Mesodermal cell (in vitro differentiated cells): ENCODE measurements at regions not wholly inside any gene's neighbourhood (a gene's known extent, or its start where the extent isn't known, plus 50 kb on each side); places are given as distances from the start of the nearest gene placed in this dataset.

ENCODE experiments used
- H3K27ac ChIP-seq: 2 replicates; pipeline ENCODE4 v1.7.0; 2013; ENCODE audit warnings: mild to moderate bottlenecking, low read depth, low read length, moderate library complexity; ENCODE audit not compliant: severe bottlenecking
- H3K36me3 ChIP-seq: 2 replicates; pipeline ENCODE4 v1.7.1; 2013; ENCODE audit warnings: mild to moderate bottlenecking, low read length, moderate library complexity; ENCODE audit not compliant: control insufficient read depth, insufficient read depth
- H3K4me1 ChIP-seq: one replicate; pipeline ENCODE4 v1.7.1; 2013; ENCODE audit warnings: mild to moderate bottlenecking, low read length; ENCODE audit not compliant: insufficient read depth, control insufficient read depth, poor library complexity, severe bottlenecking
- H3K4me3 ChIP-seq: 2 replicates; pipeline ENCODE4 v1.7.0; 2013; ENCODE audit warnings: low read length, control low read depth, mild to moderate bottlenecking; ENCODE audit not compliant: insufficient read depth, poor library complexity, severe bottlenecking; ENCODE audit errors: extremely low read depth
- H3K9me3 ChIP-seq: 2 replicates; pipeline ENCODE4 v1.7.1; 2013; ENCODE audit warnings: mild to moderate bottlenecking, low read length, moderate library complexity; ENCODE audit not compliant: control insufficient read depth
- WGBS, 2 experiments: methylation state at CpG; one replicate each; pipeline ENCODE4 v1.1.5; 2013; ENCODE audit warnings: missing lambda C conversion rate in 2 of 2; ENCODE audit not compliant: insufficient coverage in 2 of 2; 5-methylcytosine and 5-hydroxymethylcytosine counted together

GRCh38 chr2:16478434-16479210 is 187.0 kb downstream of the CYRIA start:
- H3K4me3 ChIP-seq = no peak overlapping the region
- H3K4me1 ChIP-seq = no peaks in the 10 kb centered on the region
- H3K27ac ChIP-seq = no peak overlapping the region
- no peaks in the 10 kb centered on the region for H3K9me3 ChIP-seq
- no peaks in the 10 kb centered on the region for H3K36me3 ChIP-seq

GRCh38 chr2:16477648-16478047 is 188.0 kb downstream of the CYRIA start:
- Histone ChIP-seq H3K4me1 (no peaks in the 10 kb centered on the region), H3K9me3 (no peaks in the 10 kb centered on the region), H3K36me3 (no peaks in the 10 kb centered on the region), H3K27ac (no peak overlapping the region), H3K4me3 (no peak overlapping the region)

- Histone ChIP-seq H3K9me3 (no peaks in the 10 kb centered on the region), H3K27ac (no peak overlapping the region), H3K36me3 (no peaks in the 10 kb centered on the region), H3K4me1 (no peaks in the 10 kb centered on the region), H3K4me3 (no peak overlapping the region)
- WGBS, 2 experiments = no CpG with 5 or more reads among the region's 2 CpGs
Measured at GRCh38 chr2:16476866-16477265, 188.8 kb downstream of the CYRIA start.

GRCh38 chr2:16475986-16476567 is 189.6 kb downstream of the CYRIA start:
- no peaks in the 10 kb centered on the region for H3K4me1 ChIP-seq
- H3K9me3 ChIP-seq = no peaks in the 10 kb centered on the region
- no peak overlapping the region for H3K27ac ChIP-seq
- 78 to 100% methylated on average over 1 of the region's 1 CpG for WGBS, 2 experiments
- no peaks in the 10 kb centered on the region for H3K36me3 ChIP-seq
- H3K4me3 ChIP-seq = no peak overlapping the region

- H3K27ac ChIP-seq = no peak overlapping the region
- H3K36me3 ChIP-seq = no peaks in the 10 kb centered on the region
- H3K4me1 ChIP-seq = no peaks in the 10 kb centered on the region
- WGBS, 2 experiments = 83 to 90% methylated on average over 2 to 3 of the region's 4 CpGs
- no peaks in the 10 kb centered on the region for H3K9me3 ChIP-seq
- H3K4me3 ChIP-seq = no peak overlapping the region
Measured at GRCh38 chr2:16475586-16475985, 190.0 kb downstream of the CYRIA start.

GRCh38 chr2:16473575-16473974 is 192.1 kb downstream of the CYRIA start:
- Histone ChIP-seq H3K27ac (no peak overlapping the region), H3K36me3 (no peaks in the 10 kb centered on the region), H3K4me1 (no peaks in the 10 kb centered on the region), H3K4me3 (no peak overlapping the region), H3K9me3 (no peaks in the 10 kb centered on the region)
- WGBS, 2 experiments = 100% methylated on average over 1 of the region's 1 CpG

GRCh38 chr2:16470936-16471490 is 194.6 kb downstream of the CYRIA start:
- Histone ChIP-seq H3K27ac (no peak overlapping the region), H3K4me1 (no peaks in the 10 kb centered on the region), H3K9me3 (no peaks in the 10 kb centered on the region), H3K4me3 (no peak overlapping the region), H3K36me3 (no peaks in the 10 kb centered on the region)
- WGBS, 2 experiments = no CpG with 5 or more reads among the region's 2 CpGs

- Histone ChIP-seq H3K9me3 (no peaks in the 10 kb centered on the region), H3K4me1 (no peaks in the 10 kb centered on the region), H3K36me3 (no peaks in the 10 kb centered on the region), H3K27ac (no peak overlapping the region), H3K4me3 (no peak overlapping the region)
- WGBS, 2 experiments = 60 to 80% methylated on average over 1 of the region's 2 CpGs
Measured at GRCh38 chr2:16466821-16467151, 198.8 kb downstream of the CYRIA start.

GRCh38 chr2:16466133-16466820 is 199.4 kb downstream of the CYRIA start:
- WGBS, 2 experiments = 82 to 90% methylated on average over 4 to 5 of the region's 8 CpGs
- no peaks in the 10 kb centered on the region for H3K4me1 ChIP-seq
- no peaks in the 10 kb centered on the region for H3K9me3 ChIP-seq
- H3K27ac ChIP-seq = no peak overlapping the region
- no peak overlapping the region for H3K4me3 ChIP-seq
- H3K36me3 ChIP-seq = no peaks in the 10 kb centered on the region

- 86 to 97% methylated on average over 3 of the region's 3 CpGs for WGBS, 2 experiments
- H3K9me3 ChIP-seq = no peaks in the 10 kb centered on the region
Measured at GRCh38 chr2:16464641-16465040, 201.0 kb downstream of the CYRIA start.

GRCh38 chr2:16462958-16463357 is 202.7 kb downstream of the CYRIA start:
- Histone ChIP-seq H3K9me3 (peaks cover 4% of the 10 kb centered on the region), H3K36me3 (no peaks in the 10 kb centered on the region), H3K27ac (no peak overlapping the region), H3K4me1 (no peaks in the 10 kb centered on the region), H3K4me3 (no peak overlapping the region)
- 89 to 95% methylated on average over 3 to 4 of the region's 5 CpGs for WGBS, 2 experiments

More at GRCh38 chr2:16464641-16465040, 201.0 kb downstream of the CYRIA start:
- Histone ChIP-seq H3K36me3 (no peaks in the 10 kb centered on the region), H3K4me1 (no peaks in the 10 kb centered on the region), H3K4me3 (no peak overlapping the region), H3K27ac (no peak overlapping the region)
